ENCODE measurements at regions not wholly inside any gene's neighbourhood (a gene's known extent, or its start where the extent isn't known, plus 50 kb on each side); places are given as distances from the start of the nearest gene placed in this dataset.
"Not testable (repeated sequence)": the region's sequence is repeated elsewhere in the genome, so short reads cannot be mapped to it uniquely, and the experiment has no call there.

DNA sequence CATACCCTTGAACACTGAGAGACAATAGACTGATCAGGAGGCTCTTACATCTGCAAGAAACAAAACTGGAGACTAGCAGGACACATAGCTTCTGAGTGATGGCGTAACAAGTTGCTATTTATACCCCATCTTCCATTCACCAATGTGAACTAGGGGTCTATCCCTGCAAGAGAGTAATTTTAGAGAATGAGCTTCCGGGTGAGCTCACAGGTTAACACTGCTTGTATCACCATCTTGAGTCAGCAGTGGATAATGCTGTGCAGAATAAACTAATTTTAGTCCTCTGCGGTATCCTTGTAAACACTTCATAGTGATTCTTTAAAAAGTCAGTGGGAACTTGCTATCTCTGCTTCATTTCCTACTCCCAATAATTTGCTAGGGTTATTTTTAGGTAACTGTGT, 55.0 kb upstream of the CCN1 start:
- H3K79me2 ChIP-seq (ENCODE audit: insufficient read depth, low read length); CTCF ChIA-PET (ENCODE audit: low intra/inter-chr PET ratio, low total read pairs); POLR2A ChIA-PET; H4K20me1 ChIP-seq (ENCODE audit: insufficient read depth, low read length); H3K36me3 ChIP-seq (replicated peaks in 1 of 2; ENCODE audit: control insufficient read depth in 1 of 2, insufficient read depth in 2 of 2, low read length in 2 of 2); BruUV-seq (replicated peaks); DNase-seq (ENCODE audit: low spot score); intact Hi-C loops (cut with micrococcal nuclease; ENCODE audit: unreplicated experiment); H3K9ac ChIP-seq (ENCODE audit: insufficient read depth, low read depth, low read length); H3K4me1 ChIP-seq (ENCODE audit: insufficient read depth, low read length); H3K4me3 ChIP-seq (replicated peaks in 1 of 3; ENCODE audit: insufficient read depth in 1 of 3, low read depth in 2 of 3, low read length in 3 of 3); H2AFZ ChIP-seq (ENCODE audit: low read length); FAIRE-seq; H3K4me2 ChIP-seq (ENCODE audit: low read depth, low read length); ATAC-seq; H3K9me3 ChIP-seq (ENCODE audit: low read length); H3K27ac ChIP-seq (ENCODE audit: extremely low read length, insufficient read depth, low read length); in situ Hi-C loops (cut with HindIII; ENCODE audit: extremely low pct_ligation_motif_present, low pct_unique_long_range_greater_than_20kb); H3K27me3 ChIP-seq (ENCODE audit: control insufficient read depth in 1 of 2, insufficient read depth in 2 of 2, low read length in 2 of 2): not testable (repeated sequence)
- whole genome bisulfite sequencing (ENCODE audit: low lambda C conversion rate), result 57% methylated on average over 3 of the region's 3 CpGs

DNA sequence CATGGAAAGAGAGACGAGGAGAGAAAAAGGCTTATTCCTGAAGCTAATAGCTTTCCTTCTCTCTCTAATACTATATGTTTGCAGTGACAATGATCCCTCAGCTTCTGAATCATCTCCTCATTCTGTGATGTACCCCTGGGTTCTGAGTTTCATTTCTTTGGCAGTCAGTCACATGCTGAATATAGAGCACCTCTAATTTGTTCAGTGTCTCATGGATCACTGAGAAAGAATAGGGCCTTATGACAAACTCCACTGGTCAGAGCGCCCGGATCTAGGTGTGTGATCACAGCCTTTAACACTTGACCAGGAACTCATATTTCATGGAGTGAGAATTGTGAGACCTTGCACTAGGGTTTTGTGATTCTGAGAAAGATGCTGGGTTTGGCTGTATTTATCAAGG, 54.3 kb upstream of the CCN1 start:
- CTCF ChIA-PET (ENCODE audit: low intra/inter-chr PET ratio, low total read pairs); H2AFZ ChIP-seq (ENCODE audit: low read length); intact Hi-C loops (cut with micrococcal nuclease; ENCODE audit: unreplicated experiment); in situ Hi-C loops (cut with HindIII; ENCODE audit: extremely low pct_ligation_motif_present, low pct_unique_long_range_greater_than_20kb); DNase-seq (ENCODE audit: low spot score); H3K4me2 ChIP-seq (ENCODE audit: low read depth, low read length); H3K4me1 ChIP-seq (ENCODE audit: insufficient read depth, low read length); POLR2A ChIA-PET; H3K27me3 ChIP-seq (ENCODE audit: control insufficient read depth in 1 of 2, insufficient read depth in 2 of 2, low read length in 2 of 2); FAIRE-seq; H3K9ac ChIP-seq (ENCODE audit: insufficient read depth, low read depth, low read length); H3K4me3 ChIP-seq (replicated peaks in 1 of 3; ENCODE audit: insufficient read depth in 1 of 3, low read depth in 2 of 3, low read length in 3 of 3); H3K36me3 ChIP-seq (replicated peaks in 1 of 2; ENCODE audit: control insufficient read depth in 1 of 2, insufficient read depth in 2 of 2, low read length in 2 of 2); H3K79me2 ChIP-seq (ENCODE audit: insufficient read depth, low read length); H4K20me1 ChIP-seq (ENCODE audit: insufficient read depth, low read length); H3K27ac ChIP-seq (ENCODE audit: extremely low read length, insufficient read depth, low read length); ATAC-seq; BruUV-seq (replicated peaks); H3K9me3 ChIP-seq (ENCODE audit: low read length): not testable (repeated sequence)
- WGBS (ENCODE audit: low lambda C conversion rate), result 30% methylated on average over 3 of the region's 3 CpGs

DNA sequence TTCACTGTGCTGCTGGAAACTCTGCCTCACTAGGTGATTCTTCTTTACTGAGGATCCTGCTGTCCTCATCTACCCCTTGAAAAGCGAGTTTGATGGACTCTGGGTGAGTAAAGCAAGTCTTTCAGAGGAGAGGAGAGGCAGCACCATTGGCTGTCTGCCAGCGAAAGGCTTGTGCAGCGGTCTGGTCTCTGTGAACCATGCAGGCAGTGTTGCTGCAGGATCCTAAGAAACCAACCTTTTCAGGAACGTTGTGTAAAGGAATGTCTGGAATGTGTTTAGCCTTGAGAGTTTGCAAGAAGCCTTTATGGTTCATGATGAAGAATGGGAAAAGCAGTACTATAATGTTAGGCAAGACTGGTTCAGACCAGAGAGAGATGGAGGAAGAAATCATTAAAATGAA, 53.4 kb upstream of the CCN1 start:
- H3K9me3 ChIP-seq (ENCODE audit: low read length); H3K27me3 ChIP-seq (ENCODE audit: control insufficient read depth in 1 of 2, insufficient read depth in 2 of 2, low read length in 2 of 2); H4K20me1 ChIP-seq (ENCODE audit: insufficient read depth, low read length); POLR2A ChIA-PET; CTCF ChIA-PET (ENCODE audit: low intra/inter-chr PET ratio, low total read pairs); H3K27ac ChIP-seq (ENCODE audit: extremely low read length, insufficient read depth, low read length); H3K36me3 ChIP-seq (replicated peaks in 1 of 2; ENCODE audit: control insufficient read depth in 1 of 2, insufficient read depth in 2 of 2, low read length in 2 of 2); H3K79me2 ChIP-seq (ENCODE audit: insufficient read depth, low read length); H3K4me2 ChIP-seq (ENCODE audit: low read depth, low read length); H2AFZ ChIP-seq (ENCODE audit: low read length); intact Hi-C loops (cut with micrococcal nuclease; ENCODE audit: unreplicated experiment); FAIRE-seq; BruUV-seq (replicated peaks); in situ Hi-C loops (cut with HindIII; ENCODE audit: extremely low pct_ligation_motif_present, low pct_unique_long_range_greater_than_20kb); H3K9ac ChIP-seq (ENCODE audit: insufficient read depth, low read depth, low read length); H3K4me3 ChIP-seq (replicated peaks in 1 of 3; ENCODE audit: insufficient read depth in 1 of 3, low read depth in 2 of 3, low read length in 3 of 3); H3K4me1 ChIP-seq (ENCODE audit: insufficient read depth, low read length): not testable (repeated sequence)
- ATAC-seq (peak; percentile 59), DNase-seq (ENCODE audit: low spot score) (peak; percentile 23)
- WGBS (ENCODE audit: low lambda C conversion rate), result 3% methylated on average over 4 of the region's 4 CpGs
